A549 (cell line): ENCODE measurements at regions not wholly inside any gene's neighbourhood (a gene's known extent, or its start where the extent isn't known, plus 50 kb on each side); places are given as distances from the start of the nearest gene placed in this dataset.
A peak's percentile ranks its signal among the peaks of the same experiment; 100 is the strongest.

Experiments used
- ATAC-seq, 2 experiments: fragments of 200-7000 bp in 1 of 2; fragments of >200 bp in 1 of 2; cut with Nextera tagmentation in 1 of 2; cut with Tn5 transposase in 1 of 2; 3 replicates each; pipeline versions ENCODE4 v1.8.0 to v1.9.1; 2018 to 2020; ENCODE audit warnings: mild to moderate bottlenecking in 1 of 2, moderate library complexity in 1 of 2
- CTCF ChIA-PET: fragments of 300-600 bp; sonication (Branson Sonifier 250); formaldehyde crosslinking; extraction: SDS; loops from one replicate; lab custom pipeline; 2021; ENCODE audit warnings: antibody characterized with exemption, inconsistent platforms; lab: Yijun Ruan, JAX
- POLR2A ChIA-PET: fragments of 350-600 bp; formaldehyde crosslinking; extraction: SDS; loops from one replicate; lab custom pipeline; 2021; ENCODE audit warnings: antibody characterized with exemption, inconsistent platforms; lab: Yijun Ruan, JAX
- DNase-seq, 2 experiments: peaks; one replicate each; pipeline versions ENCODE4 v3.0.0 to v3.0.0-alpha.2; 2011 to 2016; ENCODE audit warnings: low read depth in 1 of 2, low spot score in 1 of 2
- FAIRE-seq: peaks from 2 replicates; lab custom pipeline; 2011; peaks lifted over from hg19 to GRCh38; lab: Jason Lieb, UNC
- H3K27ac ChIP-seq, 2 experiments: fragments of >200 bp; sonication (Bioruptor Twin); formaldehyde crosslinking; 3 replicates each; pipeline ENCODE4 v1.5.1; 2016 to 2017
- H3K4me1 ChIP-seq: fragments of >200 bp; sonication (Bioruptor Twin); formaldehyde crosslinking; 3 replicates; pipeline ENCODE4 v1.6.1; 2016
- H3K4me2 ChIP-seq: fragments of >200 bp; sonication (Bioruptor Twin); formaldehyde crosslinking; 3 replicates; pipeline ENCODE4 v1.6.1; 2016
- H3K4me3 ChIP-seq: fragments of >200 bp; sonication (Bioruptor Twin); formaldehyde crosslinking; 3 replicates; pipeline ENCODE4 v1.5.1; 2016
- H3K9me3 ChIP-seq: fragments of >200 bp; sonication (Bioruptor Twin); formaldehyde crosslinking; 3 replicates; pipeline ENCODE4 v1.6.1; 2016
- BHLHE40 ChIP-seq: IDR thresholded peaks from 2 replicates; pipeline ENCODE4 v1.6.1; 2012; ENCODE audit warnings: low read depth, low read length, inconsistent platforms
- CHD4 ChIP-seq: fragments of 200-600 bp; sonication (generic); IDR thresholded peaks from 2 replicates; pipeline ENCODE4 v1.6.1; 2016; ENCODE audit warnings: antibody characterized with exemption, mild to moderate bottlenecking, borderline replicate concordance
- EHMT2 ChIP-seq: fragments of 200-600 bp; sonication (generic); IDR thresholded peaks from 2 replicates; pipeline ENCODE4 v1.6.1; 2016; ENCODE audit warnings: antibody characterized with exemption, low read depth, mild to moderate bottlenecking, moderate library complexity
- ESRRA ChIP-seq: fragments of 150-350 bp; IDR thresholded peaks from 2 replicates; pipeline ENCODE4 v1.6.1; 2014; ENCODE audit warnings: mild to moderate bottlenecking, low read length, borderline replicate concordance
- FOXS1 ChIP-seq: fragments of 250-450 bp; sonication (Bioruptor Pico); IDR thresholded peaks from 2 replicates; pipeline ENCODE4 v1.5.0; 2020; ENCODE audit warnings: mild to moderate bottlenecking, moderate library complexity
- HOXA7 ChIP-seq: fragments of 250-450 bp; sonication (Bioruptor Pico); IDR thresholded peaks from 2 replicates; pipeline ENCODE4 v1.5.0; 2020; ENCODE audit warnings: mild to moderate bottlenecking, moderate library complexity
- KDM1A ChIP-seq: fragments of 200-600 bp; sonication (generic); IDR thresholded peaks from 2 replicates; pipeline ENCODE4 v1.6.1; 2016; ENCODE audit warnings: low read depth, mild to moderate bottlenecking
- KDM5A ChIP-seq: fragments of 200-600 bp; sonication (generic); IDR thresholded peaks from 2 replicates; pipeline ENCODE4 v1.6.1; 2016; ENCODE audit warnings: antibody characterized with exemption, mild to moderate bottlenecking
- MYC ChIP-seq: IDR thresholded peaks from 2 replicates; pipeline ENCODE4 v1.6.1; 2012; ENCODE audit warnings: mild to moderate bottlenecking, inconsistent platforms, low read length, improper control_type of control experiment, borderline replicate concordance
- NFE2L2 ChIP-seq: fragments of 150-350 bp; conservative IDR thresholded peaks from 2 replicates; pipeline ENCODE4 v1.6.1; 2014; ENCODE audit warnings: low read length
- NR3C1 ChIP-seq: fragments of >200 bp; sonication (Bioruptor Twin); formaldehyde crosslinking; IDR thresholded peaks from 3 replicates; pipeline ENCODE4 v1.6.1; 2017
- POLR2A ChIP-seq: IDR thresholded peaks from 2 replicates; pipeline ENCODE4 v1.6.1; 2012; ENCODE audit warnings: mild to moderate bottlenecking, low read length
- RCOR1 ChIP-seq: fragments of 150-350 bp; IDR thresholded peaks from 2 replicates; pipeline ENCODE4 v1.6.1; 2014; ENCODE audit warnings: antibody characterized with exemption, low read length, low read depth
- REST ChIP-seq: fragments of 200-600 bp; sonication (generic); IDR thresholded peaks from 2 replicates; pipeline ENCODE4 v1.6.1; 2016; ENCODE audit warnings: antibody characterized with exemption, mild to moderate bottlenecking, moderate library complexity
- SMC3 ChIP-seq: fragments of >200 bp; sonication (Bioruptor Twin); formaldehyde crosslinking; IDR thresholded peaks from 3 replicates; pipeline ENCODE4 v1.6.1; 2018; ENCODE audit warnings: inconsistent platforms
- TFCP2L1 ChIP-seq: fragments of 250-450 bp; sonication (Bioruptor Pico); IDR thresholded peaks from 2 replicates; pipeline ENCODE4 v1.5.0; 2021; ENCODE audit warnings: mild to moderate bottlenecking
- TP53 ChIP-seq: fragments of 250-450 bp; sonication (Bioruptor Pico); IDR thresholded peaks from 2 replicates; pipeline ENCODE4 v1.5.0; 2021; ENCODE audit warnings: mild to moderate bottlenecking, moderate library complexity
- WGBS: methylation state at CpG from one replicate; pipeline ENCODE4 v1.1.6; 2017; ENCODE audit errors: missing lambda C conversion rate; 5-methylcytosine and 5-hydroxymethylcytosine counted together
- TF ChIP-seq, protein P1 (sequence below): fragments of >200 bp; sonication (Bioruptor Twin); formaldehyde crosslinking; IDR thresholded peaks from 3 replicates; pipeline ENCODE4 v1.6.1; 2016
- TF ChIP-seq, protein P2 (sequence below): IDR thresholded peaks from 2 replicates; pipeline ENCODE4 v1.6.1; 2012
- TF ChIP-seq, protein P3 (sequence below): IDR thresholded peaks from 2 replicates; pipeline ENCODE4 v1.6.1; 2012
- TF ChIP-seq, protein P4 (sequence below): fragments of >200 bp; sonication (Bioruptor Twin); formaldehyde crosslinking; IDR thresholded peaks from 3 replicates; pipeline ENCODE4 v1.5.1; 2016

DNA sequence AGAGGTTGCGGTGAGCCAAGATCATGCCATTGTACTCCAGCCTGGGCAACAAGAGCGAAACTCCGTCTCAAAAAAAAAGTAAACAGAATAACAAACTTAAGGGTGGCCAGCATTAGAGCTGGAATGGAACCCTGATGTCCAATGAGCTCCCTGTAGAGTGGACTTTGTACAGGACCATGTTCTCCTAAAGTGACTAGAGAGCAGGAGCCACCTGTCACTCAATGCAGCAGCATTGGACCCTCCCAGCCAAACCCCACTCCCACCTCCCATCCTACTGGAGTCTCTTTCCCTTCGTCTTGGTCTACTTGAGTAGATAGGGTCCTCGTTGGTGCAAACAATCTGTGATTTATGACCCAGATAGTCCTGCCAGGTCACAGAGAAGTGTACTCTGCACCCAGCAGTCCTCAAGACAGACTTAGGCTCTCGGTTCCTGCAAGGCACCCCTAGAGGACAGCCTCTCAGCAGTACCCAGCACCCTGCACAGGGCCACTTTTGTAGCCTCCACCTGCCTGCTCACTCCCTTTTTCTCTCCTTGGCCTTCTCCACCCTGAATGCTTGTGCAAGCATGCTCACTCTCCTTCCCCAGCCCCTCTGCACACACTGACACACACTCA, 69.2 kb upstream of the ZNF281 start:
- FAIRE-seq (no peak), ATAC-seq (no peak), DNase-seq (peak in 1 of 2 experiments; percentile 22)
- H3K9me3 ChIP-seq: no peaks in the 10 kb centered on the region
- H3K27ac ChIP-seq: peak overlapping the region in 1 of 2 experiments; percentile 72; a peak in 3 of 6 replicates
- whole genome bisulfite sequencing: 92% methylated on average over 6 of the region's 6 CpGs
- ChIA-PET POLR2A (no interaction called here), CTCF (interaction anchor here (0.9 to 2.6 kb wide), 3 partner anchors 10 to 794 kb away, joined by 4 to 8 read pairs (median 4); no protein-coding TSS in a partner anchor)
- no peak for TF ChIP-seq REST
- TF ChIP-seq NFE2L2: no peak
- no peak for TF ChIP-seq ESRRA
- no peak for TF ChIP-seq POLR2A
- no peak for TF ChIP-seq HOXA7
- TF ChIP-seq KDM5A: no peak
- TF ChIP-seq TP53 (CRISPR knock-in tag): no peak
- TF ChIP-seq FOXS1 (CRISPR knock-in tag): no peak
- TF ChIP-seq NR3C1: no peak
- no peak for TF ChIP-seq MYC
- TF ChIP-seq EHMT2: no peak
- no peak for TF ChIP-seq TFCP2L1
- TF ChIP-seq, protein P1, sequence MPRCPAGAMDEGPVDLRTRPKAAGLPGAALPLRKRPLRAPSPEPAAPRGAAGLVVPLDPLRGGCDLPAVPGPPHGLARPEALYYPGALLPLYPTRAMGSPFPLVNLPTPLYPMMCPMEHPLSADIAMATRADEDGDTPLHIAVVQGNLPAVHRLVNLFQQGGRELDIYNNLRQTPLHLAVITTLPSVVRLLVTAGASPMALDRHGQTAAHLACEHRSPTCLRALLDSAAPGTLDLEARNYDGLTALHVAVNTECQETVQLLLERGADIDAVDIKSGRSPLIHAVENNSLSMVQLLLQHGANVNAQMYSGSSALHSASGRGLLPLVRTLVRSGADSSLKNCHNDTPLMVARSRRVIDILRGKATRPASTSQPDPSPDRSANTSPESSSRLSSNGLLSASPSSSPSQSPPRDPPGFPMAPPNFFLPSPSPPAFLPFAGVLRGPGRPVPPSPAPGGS: no peak
- TF ChIP-seq, protein P2, sequence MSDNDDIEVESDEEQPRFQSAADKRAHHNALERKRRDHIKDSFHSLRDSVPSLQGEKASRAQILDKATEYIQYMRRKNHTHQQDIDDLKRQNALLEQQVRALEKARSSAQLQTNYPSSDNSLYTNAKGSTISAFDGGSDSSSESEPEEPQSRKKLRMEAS: no peak
- peaks cover 58% of the 10 kb centered on the region for H3K4me1 ChIP-seq
- H3K4me3 ChIP-seq: no peak overlapping the region
- no peak overlapping the region; the same call in 2 of the 3 replicates for H3K4me2 ChIP-seq

DNA sequence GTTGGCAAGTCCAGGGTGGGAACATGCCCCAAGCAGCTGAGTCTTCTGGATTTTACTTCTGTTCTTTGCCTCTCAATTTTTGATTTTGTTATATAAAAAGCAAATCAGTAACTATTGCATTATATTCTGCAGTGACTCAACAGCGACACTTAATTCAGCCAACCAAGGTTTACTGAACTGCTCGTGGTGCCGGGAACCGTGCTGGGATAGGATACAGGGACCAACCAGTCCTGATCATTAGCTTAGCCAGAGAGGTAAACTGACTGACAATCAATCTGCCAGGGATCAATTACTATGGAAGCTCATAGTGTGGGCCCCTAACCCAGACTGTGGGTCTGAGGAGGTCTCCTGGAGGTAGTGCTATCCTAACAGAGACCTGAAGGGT, 68.4 kb upstream of the ZNF281 start:
- ATAC-seq: peak; percentile 42; a peak in 5 of 6 replicates
- POLR2A ChIA-PET: no interaction called here
- H3K4me3 ChIP-seq: no peak overlapping the region

More for the DNA sequence above, 68.4 kb upstream of the ZNF281 start:
- CTCF ChIA-PET: interaction anchor here (0.9 to 2.6 kb wide), 4 partner anchors 10 to 794 kb away, joined by 4 to 8 read pairs (median 4); no protein-coding TSS in a partner anchor
- FAIRE-seq (no peak), DNase-seq (no peak)
- peak overlapping the region; percentile 65 for H3K4me2 ChIP-seq
- no peak for TF ChIP-seq KDM1A
- TF ChIP-seq RCOR1: no peak
- TF ChIP-seq, protein P3, sequence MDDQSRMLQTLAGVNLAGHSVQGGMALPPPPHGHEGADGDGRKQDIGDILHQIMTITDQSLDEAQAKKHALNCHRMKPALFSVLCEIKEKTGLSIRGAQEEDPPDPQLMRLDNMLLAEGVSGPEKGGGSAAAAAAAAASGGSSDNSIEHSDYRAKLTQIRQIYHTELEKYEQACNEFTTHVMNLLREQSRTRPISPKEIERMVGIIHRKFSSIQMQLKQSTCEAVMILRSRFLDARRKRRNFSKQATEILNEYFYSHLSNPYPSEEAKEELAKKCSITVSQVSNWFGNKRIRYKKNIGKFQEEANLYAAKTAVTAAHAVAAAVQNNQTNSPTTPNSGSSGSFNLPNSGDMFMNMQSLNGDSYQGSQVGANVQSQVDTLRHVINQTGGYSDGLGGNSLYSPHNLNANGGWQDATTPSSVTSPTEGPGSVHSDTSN: no peak
- no peak for TF ChIP-seq BHLHE40
- TF ChIP-seq CHD4: no peak
- TF ChIP-seq, protein P4, sequence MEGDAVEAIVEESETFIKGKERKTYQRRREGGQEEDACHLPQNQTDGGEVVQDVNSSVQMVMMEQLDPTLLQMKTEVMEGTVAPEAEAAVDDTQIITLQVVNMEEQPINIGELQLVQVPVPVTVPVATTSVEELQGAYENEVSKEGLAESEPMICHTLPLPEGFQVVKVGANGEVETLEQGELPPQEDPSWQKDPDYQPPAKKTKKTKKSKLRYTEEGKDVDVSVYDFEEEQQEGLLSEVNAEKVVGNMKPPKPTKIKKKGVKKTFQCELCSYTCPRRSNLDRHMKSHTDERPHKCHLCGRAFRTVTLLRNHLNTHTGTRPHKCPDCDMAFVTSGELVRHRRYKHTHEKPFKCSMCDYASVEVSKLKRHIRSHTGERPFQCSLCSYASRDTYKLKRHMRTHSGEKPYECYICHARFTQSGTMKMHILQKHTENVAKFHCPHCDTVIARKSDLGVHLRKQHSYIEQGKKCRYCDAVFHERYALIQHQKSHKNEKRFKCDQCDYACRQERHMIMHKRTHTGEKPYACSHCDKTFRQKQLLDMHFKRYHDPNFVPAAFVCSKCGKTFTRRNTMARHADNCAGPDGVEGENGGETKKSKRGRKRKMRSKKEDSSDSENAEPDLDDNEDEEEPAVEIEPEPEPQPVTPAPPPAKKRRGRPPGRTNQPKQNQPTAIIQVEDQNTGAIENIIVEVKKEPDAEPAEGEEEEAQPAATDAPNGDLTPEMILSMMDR: no peak
- TF ChIP-seq SMC3: no peak
- no peaks in the 10 kb centered on the region for H3K9me3 ChIP-seq
- peaks cover 59% of the 10 kb centered on the region for H3K4me1 ChIP-seq
- 70% methylated on average over 4 of the region's 4 CpGs for WGBS
- peak overlapping the region; percentile 48 to 72 for H3K27ac ChIP-seq
